A549 (cell line): ENCODE measurements at regions not wholly inside any gene's neighbourhood (a gene's known extent, or its start where the extent isn't known, plus 50 kb on each side); places are given as distances from the start of the nearest gene placed in this dataset.
A peak's percentile ranks its signal among the peaks of the same experiment; 100 is the strongest.

Source experiments
- ATAC-seq, 2 experiments: fragments of 200-7000 bp in 1 of 2; fragments of >200 bp in 1 of 2; cut with Nextera tagmentation in 1 of 2; cut with Tn5 transposase in 1 of 2; 3 replicates each; pipeline versions ENCODE4 v1.8.0 to v1.9.1; 2018 to 2020; ENCODE audit warnings: mild to moderate bottlenecking in 1 of 2, moderate library complexity in 1 of 2
- CTCF ChIA-PET: fragments of 300-600 bp; sonication (Branson Sonifier 250); formaldehyde crosslinking; extraction: SDS; loops from one replicate; lab custom pipeline; 2021; ENCODE audit warnings: antibody characterized with exemption, inconsistent platforms; lab: Yijun Ruan, JAX
- POLR2A ChIA-PET: fragments of 350-600 bp; formaldehyde crosslinking; extraction: SDS; loops from one replicate; lab custom pipeline; 2021; ENCODE audit warnings: antibody characterized with exemption, inconsistent platforms; lab: Yijun Ruan, JAX
- DNase-seq, 2 experiments: peaks; one replicate each; pipeline versions ENCODE4 v3.0.0 to v3.0.0-alpha.2; 2011 to 2016; ENCODE audit warnings: low read depth in 1 of 2, low spot score in 1 of 2
- FAIRE-seq: peaks from 2 replicates; lab custom pipeline; 2011; peaks lifted over from hg19 to GRCh38; lab: Jason Lieb, UNC
- H3K27ac ChIP-seq, 2 experiments: fragments of >200 bp; sonication (Bioruptor Twin); formaldehyde crosslinking; 3 replicates each; pipeline ENCODE4 v1.5.1; 2016 to 2017
- H3K4me1 ChIP-seq: fragments of >200 bp; sonication (Bioruptor Twin); formaldehyde crosslinking; 3 replicates; pipeline ENCODE4 v1.6.1; 2016
- H3K4me2 ChIP-seq: fragments of >200 bp; sonication (Bioruptor Twin); formaldehyde crosslinking; 3 replicates; pipeline ENCODE4 v1.6.1; 2016
- H3K4me3 ChIP-seq: fragments of >200 bp; sonication (Bioruptor Twin); formaldehyde crosslinking; 3 replicates; pipeline ENCODE4 v1.5.1; 2016
- H3K9me3 ChIP-seq: fragments of >200 bp; sonication (Bioruptor Twin); formaldehyde crosslinking; 3 replicates; pipeline ENCODE4 v1.6.1; 2016
- CBX8 ChIP-seq: fragments of 200-600 bp; sonication (generic); IDR thresholded peaks from 2 replicates; pipeline ENCODE4 v1.6.1; 2016
- CEBPB ChIP-seq, 2 experiments: fragments of >200 bp in 1 of 2; sonication (Bioruptor Twin) in 1 of 2; formaldehyde crosslinking in 1 of 2; IDR thresholded peaks; 2 replicates each; pipeline ENCODE4 v1.6.1; 2012 to 2016
- CHD4 ChIP-seq: fragments of 200-600 bp; sonication (generic); IDR thresholded peaks from 2 replicates; pipeline ENCODE4 v1.6.1; 2016; ENCODE audit warnings: antibody characterized with exemption, mild to moderate bottlenecking, borderline replicate concordance
- CTCF ChIP-seq: fragments of >200 bp; sonication (Bioruptor Twin); formaldehyde crosslinking; IDR thresholded peaks from 3 replicates; pipeline ENCODE4 v1.5.1; 2016
- E2F6 ChIP-seq: IDR thresholded peaks from 2 replicates; pipeline ENCODE4 v1.6.1; 2012; ENCODE audit warnings: low read depth, borderline replicate concordance
- EHMT2 ChIP-seq: fragments of 200-600 bp; sonication (generic); IDR thresholded peaks from 2 replicates; pipeline ENCODE4 v1.6.1; 2016; ENCODE audit warnings: antibody characterized with exemption, low read depth, mild to moderate bottlenecking, moderate library complexity
- ELK1 ChIP-seq: fragments of 150-350 bp; IDR thresholded peaks from 2 replicates; pipeline ENCODE4 v1.6.1; 2014; ENCODE audit warnings: low read depth, mild to moderate bottlenecking, low read length
- ESRRA ChIP-seq: fragments of 150-350 bp; IDR thresholded peaks from 2 replicates; pipeline ENCODE4 v1.6.1; 2014; ENCODE audit warnings: mild to moderate bottlenecking, low read length, borderline replicate concordance
- FOSB ChIP-seq: fragments of 250-450 bp; sonication (Bioruptor Pico); IDR thresholded peaks from 2 replicates; pipeline ENCODE4 v1.5.0; 2020; ENCODE audit warnings: mild to moderate bottlenecking, moderate library complexity
- FOSL2 ChIP-seq, 2 experiments: fragments of 450-650 bp in 1 of 2; fragments of >200 bp in 1 of 2; sonication (Bioruptor Twin) in 1 of 2; formaldehyde crosslinking; IDR thresholded peaks; 2 replicates each; pipeline versions ENCODE4 v1.5.0 to v1.6.1; 2016 to 2020; ENCODE audit warnings: mild to moderate bottlenecking in 1 of 2, moderate library complexity in 1 of 2
- FOXS1 ChIP-seq: fragments of 250-450 bp; sonication (Bioruptor Pico); IDR thresholded peaks from 2 replicates; pipeline ENCODE4 v1.5.0; 2020; ENCODE audit warnings: mild to moderate bottlenecking, moderate library complexity
- GATA3 ChIP-seq: IDR thresholded peaks from 2 replicates; pipeline ENCODE4 v1.6.1; 2012; ENCODE audit warnings: borderline replicate concordance
- HDAC2 ChIP-seq: fragments of 200-600 bp; sonication (generic); IDR thresholded peaks from 2 replicates; pipeline ENCODE4 v1.6.1; 2016
- HEYL ChIP-seq: fragments of 250-450 bp; sonication (Bioruptor Pico); IDR thresholded peaks from 2 replicates; pipeline ENCODE4 v1.8.0; 2021; ENCODE audit warnings: mild to moderate bottlenecking, moderate library complexity
- HMGXB4 ChIP-seq: fragments of 250-450 bp; sonication (Bioruptor Pico); IDR thresholded peaks from 2 replicates; pipeline ENCODE4 v1.5.0; 2021; ENCODE audit warnings: mild to moderate bottlenecking, moderate library complexity, borderline replicate concordance
- HOXA7 ChIP-seq: fragments of 250-450 bp; sonication (Bioruptor Pico); IDR thresholded peaks from 2 replicates; pipeline ENCODE4 v1.5.0; 2020; ENCODE audit warnings: mild to moderate bottlenecking, moderate library complexity
- HOXB5 ChIP-seq: fragments of 250-450 bp; sonication (Bioruptor Pico); IDR thresholded peaks from 2 replicates; pipeline ENCODE4 v1.5.0; 2020; ENCODE audit warnings: mild to moderate bottlenecking, moderate library complexity
- MYC ChIP-seq: IDR thresholded peaks from 2 replicates; pipeline ENCODE4 v1.6.1; 2012; ENCODE audit warnings: mild to moderate bottlenecking, inconsistent platforms, low read length, improper control_type of control experiment, borderline replicate concordance
- NR3C1 ChIP-seq: fragments of >200 bp; sonication (Bioruptor Twin); formaldehyde crosslinking; IDR thresholded peaks from 3 replicates; pipeline ENCODE4 v1.6.1; 2017
- ZC3H11A ChIP-seq: fragments of 450-650 bp; IDR thresholded peaks from 2 replicates; pipeline ENCODE4 v1.6.1; 2014; ENCODE audit warnings: antibody characterized with exemption, mild to moderate bottlenecking
- ZNF302 ChIP-seq: fragments of 250-450 bp; sonication (Bioruptor Pico); IDR thresholded peaks from 2 replicates; pipeline ENCODE4 v1.9.0; 2021; ENCODE audit warnings: inconsistent platforms, mild to moderate bottlenecking, moderate library complexity
- ZSCAN20 ChIP-seq: fragments of 250-450 bp; sonication (Bioruptor Pico); IDR thresholded peaks from 2 replicates; pipeline ENCODE4 v1.8.0; 2022; ENCODE audit warnings: mild to moderate bottlenecking, moderate library complexity
- WGBS: methylation state at CpG from one replicate; pipeline ENCODE4 v1.1.6; 2017; ENCODE audit errors: missing lambda C conversion rate; 5-methylcytosine and 5-hydroxymethylcytosine counted together

- DNase-seq (no peak), FAIRE-seq (no peak), ATAC-seq (no peak; a peak in 1 of 6 replicates)
- CTCF ChIA-PET, result interaction anchor here (1.4 to 1.9 kb wide), 2 partner anchors 10 to 329 kb away, joined by 3 to 6 read pairs; no protein-coding TSS in a partner anchor
- POLR2A ChIA-PET, result no interaction called here
- 39% methylated on average over 5 of the region's 5 CpGs for WGBS
- Histone ChIP-seq H3K9me3 (no peaks in the 10 kb centered on the region), H3K4me3 (no peak overlapping the region), H3K4me1 (no peaks in the 10 kb centered on the region), H3K4me2 (no peak overlapping the region), H3K27ac (no peak overlapping the region)
- TF ChIP-seq GATA3 (no peak), NR3C1 (no peak), HOXB5 (CRISPR knock-in tag) (no peak), CTCF (no peak), E2F6 (no peak)
These were observed 94.9 kb downstream of the OAT start for GRCh38 chr10:124323806-124324205.

GRCh38 chr10:124323111-124323725, 95.5 kb downstream of the OAT start:
- DNase-seq, result peak in 1 of 2 experiments; percentile 35
- TF ChIP-seq ESRRA (no peak), FOSL2 (IDR thresholded peaks at IDR 0.05) (no peak), FOSL2 (CRISPR knock-in tag; IDR thresholded peaks at IDR 0.05) (peak; percentile 43)
- TF ChIP-seq, all 56 proteins: peak for 1
- no peak for ATAC-seq
- WGBS, result 35% methylated on average over 10 of the region's 11 CpGs
- ChIA-PET POLR2A (no interaction called here), CTCF (interaction anchor here (1.4 to 1.9 kb wide), 2 partner anchors 9 to 328 kb away, joined by 3 to 6 read pairs; no protein-coding TSS in a partner anchor)
- H3K27ac ChIP-seq, result no peak overlapping the region
- no peaks in the 10 kb centered on the region for H3K4me1 ChIP-seq
- no peak for FAIRE-seq
- no peak overlapping the region for H3K4me2 ChIP-seq
- H3K4me3 ChIP-seq, result no peak overlapping the region
- no peaks in the 10 kb centered on the region for H3K9me3 ChIP-seq

- ChIA-PET CTCF (interaction anchor here (1.9 kb wide), 1 partner anchor 328 kb away, joined by 6 read pairs; no protein-coding TSS in a partner anchor), POLR2A (no interaction called here)
- Histone ChIP-seq H3K4me3 (no peak overlapping the region), H3K27ac (no peak overlapping the region), H3K9me3 (no peaks in the 10 kb centered on the region), H3K4me2 (no peak overlapping the region), H3K4me1 (no peaks in the 10 kb centered on the region)
- TF ChIP-seq FOXS1 (CRISPR knock-in tag), result no peak
- no peak for TF ChIP-seq ZC3H11A
- no peak for TF ChIP-seq CHD4
- no peak for TF ChIP-seq CBX8
- no peak for TF ChIP-seq HEYL (CRISPR knock-in tag)
- TF ChIP-seq CTCF, result no peak
- TF ChIP-seq CEBPB (IDR thresholded peaks at IDR 0.05), result no peak
- TF ChIP-seq MYC, result no peak
- no peak for TF ChIP-seq HMGXB4 (CRISPR knock-in tag)
- TF ChIP-seq FOSL2 (IDR thresholded peaks at IDR 0.05), result no peak
- TF ChIP-seq FOSL2 (CRISPR knock-in tag; IDR thresholded peaks at IDR 0.05), result no peak
- no peak for TF ChIP-seq ZNF302 (CRISPR knock-in tag)
- TF ChIP-seq HDAC2, result no peak
- no peak for TF ChIP-seq ZSCAN20 (CRISPR knock-in tag)
- no peak for TF ChIP-seq E2F6
- TF ChIP-seq ELK1, result no peak
- no peak for TF ChIP-seq HOXB5 (CRISPR knock-in tag)
- TF ChIP-seq HOXA7, result no peak
- no peak for TF ChIP-seq FOSB (CRISPR knock-in tag)
- TF ChIP-seq EHMT2, result no peak
- ATAC-seq, result peak in 1 of 2 experiments; percentile 40; a peak in 2 of 6 replicates
- no peak for DNase-seq
- no peak for FAIRE-seq
- 43% methylated on average over 17 of the region's 18 CpGs for WGBS
These were observed 96.3 kb downstream of the OAT start for GRCh38 chr10:124322191-124322980.
